Inferior parietal cortex (tissue), 1 donor: ENCODE measurements at regions not wholly inside any gene's neighbourhood (a gene's known extent, or its start where the extent isn't known, plus 50 kb on each side); places are given as distances from the start of the nearest gene placed in this dataset.
"Not testable (repeated sequence)": the region's sequence is repeated elsewhere in the genome, so short reads cannot be mapped to it uniquely, and the experiment has no call there.

ENCODE experiments used
- DNase-seq: peaks from one replicate; pipeline ENCODE4 v3.0.0-alpha.2; 2016; ENCODE audit errors: extremely low spot score

- DNase-seq, result no peak
These were observed 760.6 kb upstream of the EPHA5 start for GRCh38 chr4:66430856-66431255.

GRCh38 chr4:66429276-66429675 lies 759.0 kb upstream of the EPHA5 start:
- DNase-seq, result no peak

- DNase-seq, result no peak
These were observed 746.1 kb upstream of the EPHA5 start for GRCh38 chr4:66416425-66416824.

- no peak for DNase-seq
These were observed 733.9 kb upstream of the EPHA5 start for GRCh38 chr4:66404141-66404540.

GRCh38 chr4:66376921-66377320 lies 706.6 kb upstream of the EPHA5 start:
- no peak for DNase-seq

GRCh38 chr4:66376396-66376795 lies 706.1 kb upstream of the EPHA5 start:
- no peak for DNase-seq

- DNase-seq, result no peak
These were observed 703.0 kb upstream of the EPHA5 start for GRCh38 chr4:66373268-66373667.

GRCh38 chr4:66372706-66373105 lies 702.4 kb upstream of the EPHA5 start:
- DNase-seq, result no peak

GRCh38 chr4:66367043-66367660 lies 696.9 kb upstream of the EPHA5 start:
- DNase-seq, result no peak

GRCh38 chr4:66360395-66360794 lies 690.1 kb upstream of the EPHA5 start:
- not testable (repeated sequence) for DNase-seq

GRCh38 chr4:66357316-66357715 lies 687.0 kb upstream of the EPHA5 start:
- no peak for DNase-seq

GRCh38 chr4:66355328-66355727 lies 685.0 kb upstream of the EPHA5 start:
- DNase-seq, result no peak

GRCh38 chr4:66351761-66352160 lies 681.5 kb upstream of the EPHA5 start:
- DNase-seq, result no peak

- DNase-seq, result no peak
These were observed 670.1 kb upstream of the EPHA5 start for GRCh38 chr4:66340286-66340893.

GRCh38 chr4:66339007-66339406 lies 668.7 kb upstream of the EPHA5 start:
- no peak for DNase-seq

GRCh38 chr4:66331761-66332160 lies 661.5 kb upstream of the EPHA5 start:
- no peak for DNase-seq

GRCh38 chr4:66330125-66330524 lies 659.8 kb upstream of the EPHA5 start:
- DNase-seq, result no peak

GRCh38 chr4:66328803-66329574 lies 658.7 kb upstream of the EPHA5 start:
- DNase-seq, result no peak

- no peak for DNase-seq
These were observed 637.6 kb upstream of the EPHA5 start for GRCh38 chr4:66307641-66308438.

GRCh38 chr4:66300336-66300934 lies 630.1 kb upstream of the EPHA5 start:
- no peak for DNase-seq

- no peak for DNase-seq
These were observed 628.3 kb upstream of the EPHA5 start for GRCh38 chr4:66298569-66298968.

GRCh38 chr4:66297703-66298102 lies 627.4 kb upstream of the EPHA5 start:
- DNase-seq, result no peak
